ENCODE measurements at regions not wholly inside any gene's neighbourhood (a gene's known extent, or its start where the extent isn't known, plus 50 kb on each side); places are given as distances from the start of the nearest gene placed in this dataset.

DNA sequence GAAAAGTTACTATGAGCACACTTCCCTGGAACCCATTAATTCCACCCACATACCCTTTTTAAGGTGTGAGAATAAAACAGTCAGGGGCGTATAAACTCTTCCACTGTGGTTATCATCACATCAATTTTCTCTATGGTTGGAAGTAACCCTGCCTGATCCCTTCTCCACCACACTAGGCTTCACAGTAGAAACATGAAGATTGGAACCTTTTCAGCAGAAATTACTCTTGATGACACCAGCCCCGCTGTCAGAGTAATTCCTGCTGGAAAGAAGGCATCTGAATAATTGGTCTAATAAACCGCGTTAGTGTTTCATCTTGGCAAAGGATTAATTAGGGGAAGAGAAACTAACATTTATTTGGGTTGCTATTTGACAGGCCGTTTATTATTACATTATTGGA, 278.4 kb downstream of the MFSD1 start:
- Histone ChIP-seq H4K20me1 (ENCODE audit: insufficient read depth, low read length) (no peaks in the 10 kb centered on the region), H3K27ac (ENCODE audit: low read depth, low read length) (no peak overlapping the region), H3K9me3 (ENCODE audit: low read depth, low read length) (no peaks in the 10 kb centered on the region), H3K4me1 (ENCODE audit: insufficient read depth, low read length) (peaks cover 12% of the 10 kb centered on the region), H2AFZ (ENCODE audit: low read length) (no peak overlapping the region), H3K27me3 (ENCODE audit: insufficient read depth, low read length) (no peaks in the 10 kb centered on the region), H3K36me3 (ENCODE audit: insufficient read depth, low read length) (no peaks in the 10 kb centered on the region), H3K79me2 (ENCODE audit: insufficient read depth, low read length) (no peaks in the 10 kb centered on the region), H3K4me3 (ENCODE audit: insufficient read depth, low read length) (no peak overlapping the region), H3K4me2 (ENCODE audit: insufficient read depth, low read length) (no peak overlapping the region)
- no peak for DNase-seq (ENCODE audit: insufficient read length, low spot score, missing footprints)
- TF ChIP-seq, protein P1, sequence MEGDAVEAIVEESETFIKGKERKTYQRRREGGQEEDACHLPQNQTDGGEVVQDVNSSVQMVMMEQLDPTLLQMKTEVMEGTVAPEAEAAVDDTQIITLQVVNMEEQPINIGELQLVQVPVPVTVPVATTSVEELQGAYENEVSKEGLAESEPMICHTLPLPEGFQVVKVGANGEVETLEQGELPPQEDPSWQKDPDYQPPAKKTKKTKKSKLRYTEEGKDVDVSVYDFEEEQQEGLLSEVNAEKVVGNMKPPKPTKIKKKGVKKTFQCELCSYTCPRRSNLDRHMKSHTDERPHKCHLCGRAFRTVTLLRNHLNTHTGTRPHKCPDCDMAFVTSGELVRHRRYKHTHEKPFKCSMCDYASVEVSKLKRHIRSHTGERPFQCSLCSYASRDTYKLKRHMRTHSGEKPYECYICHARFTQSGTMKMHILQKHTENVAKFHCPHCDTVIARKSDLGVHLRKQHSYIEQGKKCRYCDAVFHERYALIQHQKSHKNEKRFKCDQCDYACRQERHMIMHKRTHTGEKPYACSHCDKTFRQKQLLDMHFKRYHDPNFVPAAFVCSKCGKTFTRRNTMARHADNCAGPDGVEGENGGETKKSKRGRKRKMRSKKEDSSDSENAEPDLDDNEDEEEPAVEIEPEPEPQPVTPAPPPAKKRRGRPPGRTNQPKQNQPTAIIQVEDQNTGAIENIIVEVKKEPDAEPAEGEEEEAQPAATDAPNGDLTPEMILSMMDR (IDR thresholded peaks at IDR 0.05; ENCODE audit: extremely low read depth, low read depth, low read length) = no peak

DNA sequence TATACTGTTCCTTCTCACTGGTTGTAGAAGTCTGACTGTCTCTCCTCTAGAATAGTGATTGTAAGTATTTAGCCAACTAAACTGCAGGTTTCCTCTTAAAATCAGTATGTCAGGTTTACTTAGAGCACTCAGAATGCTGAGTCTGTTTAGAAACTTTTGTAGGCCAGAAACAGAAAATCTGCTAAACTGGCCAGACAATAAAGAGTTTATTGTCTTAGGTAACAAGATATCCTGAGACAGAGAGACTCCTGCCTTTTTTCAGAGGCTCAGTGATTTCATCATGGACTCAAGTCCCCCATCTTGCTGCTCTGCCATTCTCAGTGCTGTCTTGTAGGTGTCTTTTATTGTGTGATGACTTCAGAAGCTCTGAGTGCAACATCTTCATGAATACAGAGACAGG, 279.0 kb downstream of the MFSD1 start:
- no peak overlapping the region for H3K27ac ChIP-seq (ENCODE audit: low read depth, low read length)
- H3K9me3 ChIP-seq (ENCODE audit: low read depth, low read length) = no peaks in the 10 kb centered on the region
- DNase-seq (ENCODE audit: insufficient read length, low spot score, missing footprints) = no peak
- no peaks in the 10 kb centered on the region for H3K79me2 ChIP-seq (ENCODE audit: insufficient read depth, low read length)
- no peak overlapping the region for H3K4me3 ChIP-seq (ENCODE audit: insufficient read depth, low read length)
- no peaks in the 10 kb centered on the region for H3K36me3 ChIP-seq (ENCODE audit: insufficient read depth, low read length)
- no peak overlapping the region for H3K4me2 ChIP-seq (ENCODE audit: insufficient read depth, low read length)
- H2AFZ ChIP-seq (ENCODE audit: low read length) = peak overlapping the region; percentile 26
- peaks cover 12% of the 10 kb centered on the region for H3K4me1 ChIP-seq (ENCODE audit: insufficient read depth, low read length)
- no peaks in the 10 kb centered on the region for H4K20me1 ChIP-seq (ENCODE audit: insufficient read depth, low read length)
- H3K27me3 ChIP-seq (ENCODE audit: insufficient read depth, low read length) = no peaks in the 10 kb centered on the region
- TF ChIP-seq, protein P1 (IDR thresholded peaks at IDR 0.05; ENCODE audit: extremely low read depth, low read depth, low read length) = no peak

DNA sequence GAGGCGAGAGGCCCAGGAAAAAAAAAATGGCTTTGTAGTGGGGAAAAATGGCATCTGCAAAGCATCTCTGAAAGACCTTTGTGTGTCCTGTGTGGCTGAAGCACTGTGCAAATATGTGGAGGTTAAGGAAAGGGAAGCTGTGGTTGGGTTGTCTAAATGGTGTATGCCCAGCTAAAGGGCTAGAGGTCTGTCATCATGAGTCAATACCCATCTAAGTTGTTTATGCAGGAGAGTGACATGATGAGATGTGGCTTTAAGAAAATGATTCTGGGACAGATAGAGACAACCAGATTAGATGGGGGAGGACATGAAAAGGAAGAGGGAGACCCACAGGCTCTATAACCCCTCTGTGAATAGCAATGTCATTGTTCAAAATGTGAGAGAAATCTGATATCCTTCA, 280.7 kb downstream of the MFSD1 start:
- TF ChIP-seq, protein P1 (IDR thresholded peaks at IDR 0.05; ENCODE audit: extremely low read depth, low read depth, low read length) = no peak
- Histone ChIP-seq H3K4me3 (ENCODE audit: insufficient read depth, low read length) (no peak overlapping the region), H3K4me2 (ENCODE audit: insufficient read depth, low read length) (no peak overlapping the region), H3K36me3 (ENCODE audit: insufficient read depth, low read length) (no peaks in the 10 kb centered on the region), H3K79me2 (ENCODE audit: insufficient read depth, low read length) (no peaks in the 10 kb centered on the region), H4K20me1 (ENCODE audit: insufficient read depth, low read length) (no peaks in the 10 kb centered on the region), H3K4me1 (ENCODE audit: insufficient read depth, low read length) (peaks cover 12% of the 10 kb centered on the region), H3K9me3 (ENCODE audit: low read depth, low read length) (no peaks in the 10 kb centered on the region), H3K27me3 (ENCODE audit: insufficient read depth, low read length) (no peaks in the 10 kb centered on the region), H2AFZ (ENCODE audit: low read length) (no peak overlapping the region), H3K27ac (ENCODE audit: low read depth, low read length) (peak overlapping the region; percentile 1)
- no peak for DNase-seq (ENCODE audit: insufficient read length, low spot score, missing footprints)

DNA sequence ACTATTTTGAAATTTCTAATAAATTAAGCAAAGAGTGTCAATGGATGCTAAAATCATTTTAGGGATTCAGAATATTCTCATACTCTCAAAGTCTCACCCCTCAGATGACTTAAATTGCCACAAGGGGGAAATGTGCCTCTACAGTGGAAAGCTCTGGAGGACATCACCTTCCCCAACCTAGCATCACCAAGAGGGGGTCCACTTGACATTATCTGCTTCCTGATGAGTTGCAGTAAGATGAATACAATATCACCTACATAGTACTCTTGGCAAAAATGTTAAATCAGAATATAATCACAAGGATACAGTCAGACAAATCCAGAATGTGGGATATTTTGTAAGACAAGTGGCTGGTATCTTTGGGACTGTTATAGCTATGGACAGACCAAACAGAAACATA, 290.1 kb downstream of the MFSD1 start:
- H3K36me3 ChIP-seq (ENCODE audit: insufficient read depth, low read length) = no peaks in the 10 kb centered on the region
- H3K27me3 ChIP-seq (ENCODE audit: insufficient read depth, low read length) = no peaks in the 10 kb centered on the region
- no peaks in the 10 kb centered on the region for H3K4me1 ChIP-seq (ENCODE audit: insufficient read depth, low read length)
- TF ChIP-seq, protein P1 (IDR thresholded peaks at IDR 0.05; ENCODE audit: extremely low read depth, low read depth, low read length) = no peak
- no peaks in the 10 kb centered on the region for H3K9me3 ChIP-seq (ENCODE audit: low read depth, low read length)
- no peaks in the 10 kb centered on the region for H4K20me1 ChIP-seq (ENCODE audit: insufficient read depth, low read length)
- H3K4me2 ChIP-seq (ENCODE audit: insufficient read depth, low read length) = no peak overlapping the region
- no peaks in the 10 kb centered on the region for H3K79me2 ChIP-seq (ENCODE audit: insufficient read depth, low read length)
- DNase-seq (ENCODE audit: insufficient read length, low spot score, missing footprints) = no peak
- H2AFZ ChIP-seq (ENCODE audit: low read length) = no peak overlapping the region
- no peak overlapping the region for H3K27ac ChIP-seq (ENCODE audit: low read depth, low read length)
- no peak overlapping the region for H3K4me3 ChIP-seq (ENCODE audit: insufficient read depth, low read length)

Data from osteoblast (primary cell).